ENCODE measurements at regions not wholly inside any gene's neighbourhood (a gene's known extent, or its start where the extent isn't known, plus 50 kb on each side); places are given as distances from the start of the nearest gene placed in this dataset.

DNA sequence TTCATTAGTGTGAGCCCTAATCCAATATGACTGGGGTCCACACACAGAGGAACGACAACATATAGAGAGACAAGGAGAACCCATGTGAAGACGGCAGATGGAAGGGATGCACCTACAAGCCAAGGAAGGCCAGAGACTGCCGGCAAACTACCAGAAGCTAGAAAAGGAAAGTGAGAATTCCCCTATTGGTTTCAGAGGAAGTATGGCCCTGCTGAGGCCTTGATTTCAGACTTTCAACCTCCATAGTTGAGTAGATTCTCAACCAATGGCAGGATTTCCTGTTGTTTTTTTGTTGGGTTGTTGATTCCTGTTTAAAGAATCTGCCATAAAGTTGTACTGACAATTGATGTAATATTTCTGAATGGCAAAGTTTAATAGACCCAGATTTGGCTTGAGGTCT lies 241.5 kb downstream of the SATB2 start:
- Mint-ChIP-seq H3K9me3 (peaks cover 6% of the 10 kb centered on the region), H3K27ac (ENCODE audit: unreplicated experiment) (no peak overlapping the region), H3K4me1 (no peaks in the 10 kb centered on the region), H3K27me3 (ENCODE audit: low read depth) (no peaks in the 10 kb centered on the region), H3K36me3 (ENCODE audit: low read depth) (no peaks in the 10 kb centered on the region), H3K4me3 (no peak overlapping the region)
- no peak for TF ChIP-seq CTCF (conservative IDR thresholded peaks at IDR 0.05)
- DNase-seq (ENCODE audit: low read depth, low spot score): no peak

GRCh38 chr2:199207011-199207410 lies 250.7 kb downstream of the SATB2 start:
- Mint-ChIP-seq H3K27me3 (ENCODE audit: low read depth) (no peaks in the 10 kb centered on the region), H3K27ac (ENCODE audit: unreplicated experiment) (no peak overlapping the region), H3K36me3 (ENCODE audit: low read depth) (no peaks in the 10 kb centered on the region), H3K4me1 (no peaks in the 10 kb centered on the region), H3K4me3 (no peak overlapping the region), H3K9me3 (no peaks in the 10 kb centered on the region)
- no peak for TF ChIP-seq CTCF (conservative IDR thresholded peaks at IDR 0.05)
- DNase-seq (ENCODE audit: low read depth, low spot score): no peak

- no peaks in the 10 kb centered on the region for H3K4me1 Mint-ChIP-seq
- H3K4me3 Mint-ChIP-seq: no peak overlapping the region
- no peak for DNase-seq (ENCODE audit: low read depth, low spot score)
- H3K9me3 Mint-ChIP-seq: no peaks in the 10 kb centered on the region
- no peak for TF ChIP-seq CTCF (conservative IDR thresholded peaks at IDR 0.05)
- no peaks in the 10 kb centered on the region for H3K36me3 Mint-ChIP-seq (ENCODE audit: low read depth)
- no peak overlapping the region for H3K27ac Mint-ChIP-seq (ENCODE audit: unreplicated experiment)
- H3K27me3 Mint-ChIP-seq (ENCODE audit: low read depth): no peaks in the 10 kb centered on the region
Measured at GRCh38 chr2:199206536-199206935, 251.2 kb downstream of the SATB2 start.

DNA sequence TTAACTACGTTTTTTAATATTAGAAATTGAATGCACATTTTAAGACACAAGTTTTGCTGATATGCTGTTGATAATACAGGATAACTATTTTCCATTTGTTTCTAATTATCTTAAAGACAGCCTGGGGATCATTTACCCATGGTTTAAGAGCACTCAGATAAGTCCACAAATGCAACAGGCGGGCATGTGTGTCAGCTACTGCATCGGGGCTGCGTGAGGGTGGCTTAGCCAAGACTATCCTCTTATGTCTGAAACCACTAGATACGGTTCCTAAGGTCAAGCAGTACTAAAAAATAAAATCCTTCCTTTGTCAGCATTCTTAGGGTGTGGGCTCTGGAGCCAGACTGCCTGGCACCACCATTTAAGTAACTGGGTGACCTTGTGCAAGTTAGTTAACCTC lies 254.8 kb downstream of the SATB2 start:
- H3K4me3 Mint-ChIP-seq: no peak overlapping the region
- no peaks in the 10 kb centered on the region for H3K9me3 Mint-ChIP-seq
- no peak for DNase-seq (ENCODE audit: low read depth, low spot score)

GRCh38 chr2:199201539-199201938 lies 256.2 kb downstream of the SATB2 start:
- Mint-ChIP-seq H3K4me3 (no peak overlapping the region), H3K36me3 (ENCODE audit: low read depth) (no peaks in the 10 kb centered on the region), H3K9me3 (no peaks in the 10 kb centered on the region), H3K4me1 (no peaks in the 10 kb centered on the region), H3K27ac (ENCODE audit: unreplicated experiment) (no peak overlapping the region), H3K27me3 (ENCODE audit: low read depth) (no peaks in the 10 kb centered on the region)
- no peak for DNase-seq (ENCODE audit: low read depth, low spot score)
- TF ChIP-seq CTCF (conservative IDR thresholded peaks at IDR 0.05): no peak

More for the DNA sequence above, 254.8 kb downstream of the SATB2 start:
- Mint-ChIP-seq H3K4me1 (no peaks in the 10 kb centered on the region), H3K36me3 (ENCODE audit: low read depth) (no peaks in the 10 kb centered on the region), H3K27me3 (ENCODE audit: low read depth) (no peaks in the 10 kb centered on the region), H3K27ac (ENCODE audit: unreplicated experiment) (no peak overlapping the region)
- TF ChIP-seq CTCF (conservative IDR thresholded peaks at IDR 0.05): no peak

- H3K36me3 Mint-ChIP-seq (ENCODE audit: low read depth): no peaks in the 10 kb centered on the region
- H3K27ac Mint-ChIP-seq (ENCODE audit: unreplicated experiment): no peak overlapping the region
- no peaks in the 10 kb centered on the region for H3K9me3 Mint-ChIP-seq
- no peaks in the 10 kb centered on the region for H3K4me1 Mint-ChIP-seq
- DNase-seq (ENCODE audit: low read depth, low spot score): no peak
- H3K4me3 Mint-ChIP-seq: no peak overlapping the region
- no peak for TF ChIP-seq CTCF (conservative IDR thresholded peaks at IDR 0.05)
- no peaks in the 10 kb centered on the region for H3K27me3 Mint-ChIP-seq (ENCODE audit: low read depth)
Measured at GRCh38 chr2:199199797-199200196, 257.9 kb downstream of the SATB2 start.
